HG02981 (cell line): ENCODE measurements at regions not wholly inside any gene's neighbourhood (a gene's known extent, or its start where the extent isn't known, plus 50 kb on each side); places are given as distances from the start of the nearest gene placed in this dataset.

Source experiments
- ATAC-seq: cut with Tn5 transposase; IDR thresholded peaks from one replicate; pipeline ENCODE4 v1.9.1; 2021; ENCODE audit warnings: mild to moderate bottlenecking, moderate library complexity; ENCODE audit not compliant: unreplicated experiment

- no peak for ATAC-seq
These were observed 326.4 kb downstream of the MEI4 start for GRCh38 chr6:77979204-77979603.

GRCh38 chr6:77986380-77987034 lies 333.7 kb downstream of the MEI4 start:
- ATAC-seq, result peak; percentile 88

GRCh38 chr6:77987035-77987384 lies 334.2 kb downstream of the MEI4 start:
- ATAC-seq, result peak; percentile 21

- no peak for ATAC-seq
These were observed 357.3 kb downstream of the MEI4 start for GRCh38 chr6:78010130-78010529.

- ATAC-seq, result no peak
These were observed 367.7 kb downstream of the MEI4 start for GRCh38 chr6:78020586-78020985.

- no peak for ATAC-seq
These were observed 372.7 kb downstream of the MEI4 start for GRCh38 chr6:78025502-78025901.

GRCh38 chr6:78031228-78031627 lies 378.4 kb downstream of the MEI4 start:
- no peak for ATAC-seq

- ATAC-seq, result no peak
These were observed 406.3 kb downstream of the MEI4 start for GRCh38 chr6:78059171-78059570.

GRCh38 chr6:78062993-78063392 lies 410.2 kb downstream of the MEI4 start:
- ATAC-seq, result no peak

GRCh38 chr6:78076371-78076770 lies 423.5 kb downstream of the MEI4 start:
- no peak for ATAC-seq

GRCh38 chr6:78089531-78089930 lies 436.7 kb downstream of the MEI4 start:
- ATAC-seq, result no peak

GRCh38 chr6:78093906-78094305 lies 441.1 kb downstream of the MEI4 start:
- ATAC-seq, result no peak

GRCh38 chr6:78101387-78101786 lies 448.5 kb downstream of the MEI4 start:
- ATAC-seq, result no peak

GRCh38 chr6:78110641-78111040 lies 457.8 kb downstream of the MEI4 start:
- no peak for ATAC-seq

- no peak for ATAC-seq
These were observed 465.1 kb downstream of the MEI4 start for GRCh38 chr6:78117966-78118365.

- no peak for ATAC-seq
These were observed 478.7 kb downstream of the MEI4 start for GRCh38 chr6:78131521-78131920.

GRCh38 chr6:78132671-78133410 lies 480.0 kb downstream of the MEI4 start:
- no peak for ATAC-seq

GRCh38 chr6:78150425-78150824 lies 497.6 kb downstream of the MEI4 start:
- ATAC-seq, result no peak

GRCh38 chr6:78153976-78154375 lies 501.1 kb downstream of the MEI4 start:
- ATAC-seq, result no peak

- ATAC-seq, result no peak
These were observed 504.8 kb downstream of the MEI4 start for GRCh38 chr6:78157606-78158005.

GRCh38 chr6:78188891-78189290 lies 536.1 kb downstream of the MEI4 start:
- ATAC-seq, result no peak

- ATAC-seq, result no peak
These were observed 539.2 kb downstream of the MEI4 start for GRCh38 chr6:78192057-78192456.

- no peak for ATAC-seq
These were observed 546.2 kb downstream of the MEI4 start for GRCh38 chr6:78199044-78199443.
